GM19035 (cell line): ENCODE measurements at regions not wholly inside any gene's neighbourhood (a gene's known extent, or its start where the extent isn't known, plus 50 kb on each side); places are given as distances from the start of the nearest gene placed in this dataset.

Source experiments
- ATAC-seq: cut with Tn5 transposase; IDR thresholded peaks from one replicate; pipeline ENCODE4 v1.9.1; 2021; ENCODE audit not compliant: unreplicated experiment

DNA sequence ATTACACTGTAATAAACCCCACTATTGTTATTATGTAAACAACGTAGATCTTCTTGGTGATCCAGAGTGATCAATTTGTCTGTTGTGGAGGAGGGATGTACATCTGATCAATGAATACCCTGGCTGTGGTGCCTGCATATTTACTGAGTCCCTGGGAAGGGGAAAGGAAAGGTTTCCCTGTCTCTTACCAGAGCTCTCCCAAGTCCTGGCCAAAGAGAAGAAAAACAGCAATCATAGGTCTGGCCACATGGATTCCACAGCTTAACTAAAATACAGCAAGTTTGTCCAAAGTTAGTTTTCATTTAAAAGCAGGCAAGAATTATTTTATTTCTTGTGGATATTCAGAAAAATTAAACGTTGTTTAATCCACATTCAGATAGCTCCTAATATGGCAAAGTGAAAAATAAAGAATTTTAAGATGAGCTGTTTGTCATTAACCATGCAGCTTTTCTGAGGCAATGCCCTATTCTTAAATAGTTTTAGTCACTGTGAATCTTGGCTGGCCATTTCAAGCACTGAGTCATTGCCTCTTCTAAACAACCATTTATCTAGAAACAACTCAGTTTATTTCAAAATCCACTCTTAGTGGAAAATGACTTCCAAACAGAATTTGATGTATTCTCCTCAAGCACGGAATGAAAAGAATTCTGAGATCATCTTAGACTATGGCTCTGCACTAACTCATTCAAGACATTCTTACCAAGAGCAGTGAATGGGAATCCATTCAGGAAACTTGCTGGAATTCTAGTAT, 1004.4 kb upstream of the CDH2 start:
- ATAC-seq, result no peak

DNA sequence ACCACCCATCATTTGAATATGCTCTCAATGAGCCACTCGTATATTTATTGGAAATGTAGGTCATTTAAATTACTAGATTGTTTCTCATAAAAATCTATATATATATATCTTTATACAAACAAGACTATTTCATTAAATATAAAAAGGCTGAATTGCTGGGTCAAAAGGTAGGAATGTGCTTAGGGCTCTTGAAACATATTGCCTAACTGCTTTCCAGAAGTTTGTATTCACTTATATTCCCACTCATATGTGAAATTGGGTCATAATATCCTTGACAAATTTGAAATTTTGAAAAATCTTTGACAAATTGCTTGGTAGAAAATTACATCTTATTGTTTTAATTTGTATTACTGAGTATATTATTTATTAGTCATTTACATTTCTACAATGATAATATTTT, 999.8 kb upstream of the CDH2 start:
- no peak for ATAC-seq

DNA sequence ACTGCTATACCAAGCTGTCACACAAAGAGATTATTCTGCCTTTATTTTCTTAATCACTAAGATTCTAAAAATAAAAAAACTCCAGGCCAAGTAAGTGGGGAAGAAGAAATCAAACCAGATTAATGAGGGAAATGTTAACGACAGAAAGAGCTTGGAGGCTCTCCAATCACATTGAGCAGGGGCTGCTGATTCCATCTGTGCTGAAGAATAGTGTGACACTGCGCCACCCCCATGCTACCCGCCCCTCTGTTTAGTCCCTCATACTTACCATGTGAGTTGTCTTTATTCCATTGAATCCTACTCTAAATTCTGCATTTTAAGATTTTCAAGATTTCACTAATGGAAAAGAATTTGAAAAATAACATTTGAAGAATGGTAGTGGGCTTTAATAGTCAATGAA, 998.0 kb upstream of the CDH2 start:
- ATAC-seq, result no peak

DNA sequence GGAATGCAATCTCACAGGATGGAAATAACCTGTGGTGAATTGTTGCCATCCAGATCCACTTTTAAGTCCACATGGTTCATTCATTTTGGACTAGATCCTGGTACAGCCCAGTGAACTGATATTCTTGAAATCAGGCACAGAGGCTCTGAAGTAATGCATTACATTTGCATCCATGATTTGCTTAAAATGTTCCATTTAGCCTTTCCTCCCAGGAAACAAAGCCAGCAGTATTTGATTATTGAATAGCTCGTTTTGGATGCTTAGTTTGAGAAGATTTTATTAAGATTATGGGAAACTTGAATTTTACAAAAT, 995.8 kb upstream of the CDH2 start:
- ATAC-seq, result no peak

DNA sequence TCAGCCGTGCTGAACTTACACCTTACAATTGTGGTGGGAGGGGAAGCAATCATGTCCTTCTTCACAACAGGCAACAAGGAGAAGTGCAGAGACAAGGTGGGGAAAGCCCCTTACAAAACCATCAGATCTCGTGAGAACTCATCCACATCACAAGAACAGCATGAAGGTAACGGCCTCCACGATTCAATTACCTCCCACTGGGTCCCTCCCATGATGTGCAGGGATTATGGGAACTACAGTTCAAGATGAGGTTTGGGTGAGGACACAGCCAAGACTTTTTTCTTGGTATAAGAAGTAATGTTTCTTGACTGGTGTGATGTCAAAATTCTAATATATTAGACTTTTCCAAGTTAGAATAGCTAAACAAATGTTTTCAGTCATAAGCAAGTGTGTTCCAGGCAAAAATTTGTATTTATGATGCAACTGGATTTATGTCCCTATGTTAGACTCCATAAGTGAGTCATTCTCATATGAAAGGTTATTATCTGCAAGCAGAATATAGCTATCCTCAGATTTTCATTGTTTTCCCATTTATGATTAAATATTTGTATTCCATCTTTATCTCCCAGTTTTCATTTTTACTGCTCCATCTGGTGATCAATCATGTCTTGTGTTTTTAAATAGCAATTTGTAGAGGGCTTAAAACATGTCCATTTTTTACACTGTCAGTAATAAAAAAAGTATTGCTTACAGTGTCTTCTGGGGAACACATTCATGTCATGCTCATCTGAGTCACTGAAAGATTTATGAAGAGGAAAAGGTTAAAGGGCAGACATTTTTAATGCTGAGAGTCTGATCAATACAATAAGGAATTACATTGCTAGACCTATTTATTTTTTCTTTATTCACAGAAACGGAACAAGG, 995.2 kb upstream of the CDH2 start:
- ATAC-seq, result no peak

DNA sequence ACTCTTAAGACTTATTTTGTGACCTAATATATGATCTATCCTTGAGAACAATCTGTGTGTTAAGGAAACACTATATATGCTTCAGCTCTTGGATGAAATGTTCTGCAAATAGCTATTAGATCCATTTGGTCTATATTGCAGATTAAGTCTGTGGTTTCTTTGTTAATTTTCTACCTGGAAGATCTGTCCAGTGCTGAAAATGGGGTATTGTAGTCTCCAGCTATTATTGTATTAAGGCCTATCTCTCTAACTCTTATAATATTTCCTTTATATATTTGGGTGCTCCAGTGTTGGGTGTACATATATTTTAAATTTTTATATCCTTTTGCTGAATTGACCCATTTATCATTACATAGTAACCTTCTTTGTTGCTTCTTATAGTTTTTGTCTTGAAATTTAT, 992.7 kb upstream of the CDH2 start:
- no peak for ATAC-seq

DNA sequence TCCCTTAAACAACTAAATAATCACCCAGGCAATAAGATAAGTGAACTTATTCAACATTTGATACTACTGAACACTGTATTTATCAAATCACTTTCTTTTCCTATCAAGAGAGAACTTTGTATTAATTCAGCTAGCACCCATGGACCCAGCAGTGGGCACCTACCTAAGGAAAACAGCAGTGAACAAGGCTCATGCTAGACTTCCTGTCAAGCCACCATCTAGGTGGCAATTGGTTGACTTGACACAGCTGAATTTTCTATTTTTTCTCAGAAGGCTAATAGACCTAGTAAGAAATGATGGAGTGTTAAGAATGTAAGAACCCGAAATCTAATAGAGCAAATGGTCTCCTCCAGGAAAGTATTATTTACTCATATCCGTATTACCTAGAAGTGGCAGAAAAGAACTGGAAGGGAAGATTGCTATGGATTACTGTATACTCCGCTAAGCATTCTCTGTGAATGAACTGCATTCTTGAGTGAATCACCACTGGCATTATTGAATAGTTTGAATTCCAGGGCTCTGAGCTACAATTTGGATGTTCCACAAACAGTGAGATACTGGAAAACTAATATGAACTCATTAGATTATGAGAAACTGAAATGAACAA, 988.2 kb upstream of the CDH2 start:
- no peak for ATAC-seq

DNA sequence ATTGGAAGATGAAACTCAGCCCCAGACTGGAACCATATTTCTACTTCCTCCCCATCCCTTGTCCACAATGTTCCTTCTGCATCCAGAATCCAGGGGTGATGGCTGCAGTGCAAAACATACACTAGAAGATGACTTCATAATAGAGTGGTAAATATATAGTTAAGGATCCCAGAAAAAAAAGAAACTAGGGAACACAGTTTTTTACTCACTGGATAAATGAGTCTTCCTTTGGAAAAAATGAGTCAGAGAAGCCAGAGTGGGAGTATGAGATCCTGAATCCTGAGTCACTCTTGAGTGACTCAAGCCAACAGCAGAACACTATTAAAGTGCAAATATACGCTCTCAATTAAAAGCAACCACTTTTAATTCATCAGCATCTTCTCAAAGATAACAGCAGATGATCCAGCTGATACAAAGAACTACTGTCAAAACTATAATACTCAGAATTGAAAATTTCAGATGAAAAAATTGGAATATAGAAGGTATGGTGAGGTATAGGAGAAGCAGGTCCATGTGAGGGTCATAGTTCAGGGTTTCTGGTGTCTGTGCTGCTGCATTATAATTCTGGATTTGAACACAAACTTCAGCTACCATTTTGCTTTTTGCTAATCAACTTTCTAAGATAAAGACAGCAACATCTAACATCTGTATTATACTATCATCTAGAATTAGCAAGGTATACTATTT, 987.2 kb upstream of the CDH2 start:
- ATAC-seq, result no peak

DNA sequence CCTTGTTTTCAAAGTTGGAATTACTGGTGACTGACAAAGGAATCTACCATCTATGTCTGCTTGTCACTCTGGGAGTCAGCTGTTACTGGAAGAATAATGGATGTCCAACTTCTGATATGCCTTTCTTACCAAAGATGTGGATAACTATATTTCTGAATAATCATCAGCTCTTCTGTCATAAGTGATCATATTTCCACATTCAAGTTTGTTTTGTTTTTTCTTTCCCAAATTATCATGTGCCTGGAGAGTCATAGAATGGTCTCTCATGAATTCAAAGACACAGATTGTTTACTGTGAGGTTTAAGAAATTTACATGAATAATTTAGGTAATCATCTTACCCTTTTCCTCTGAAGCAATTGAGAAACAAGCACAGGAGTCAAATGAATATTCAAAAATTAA, 986.7 kb upstream of the CDH2 start:
- ATAC-seq, result no peak

DNA sequence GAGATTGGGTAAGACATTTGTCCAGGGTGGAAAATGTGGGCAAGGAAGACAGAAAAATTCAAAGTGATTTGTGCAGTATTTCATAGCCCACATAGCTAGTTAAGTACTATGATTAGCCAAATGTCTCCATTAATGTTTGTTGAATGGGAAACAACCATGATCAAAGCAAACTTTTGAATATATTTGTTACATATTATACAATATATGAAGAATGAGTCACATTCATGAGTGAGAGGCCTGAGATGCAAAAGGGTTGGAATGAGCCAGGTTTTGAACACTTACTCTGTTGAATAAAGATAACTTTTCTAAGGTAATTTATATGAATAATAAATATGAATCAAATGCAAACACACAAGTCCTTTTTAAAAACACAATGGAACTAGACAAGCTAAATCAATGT, 984.5 kb upstream of the CDH2 start:
- ATAC-seq, result no peak

DNA sequence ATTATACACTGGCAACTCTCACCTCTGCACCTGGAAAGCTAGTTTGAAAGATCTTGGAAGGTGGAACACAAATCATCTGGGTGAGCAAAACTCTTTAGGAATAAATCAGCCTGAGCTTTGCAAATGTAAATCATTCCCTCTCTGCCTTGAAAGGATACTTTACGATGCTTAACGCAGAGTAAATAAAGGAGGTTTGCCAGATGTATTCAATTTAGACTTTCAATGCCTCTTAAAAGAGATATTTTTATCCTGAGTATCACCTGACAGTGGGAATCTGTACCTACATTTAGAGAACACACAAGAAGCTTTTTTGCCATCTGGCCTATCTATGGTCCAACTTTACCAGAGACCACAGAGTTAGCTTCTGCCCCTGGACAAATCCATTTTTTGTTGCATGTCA, 983.2 kb upstream of the CDH2 start:
- ATAC-seq, result no peak

DNA sequence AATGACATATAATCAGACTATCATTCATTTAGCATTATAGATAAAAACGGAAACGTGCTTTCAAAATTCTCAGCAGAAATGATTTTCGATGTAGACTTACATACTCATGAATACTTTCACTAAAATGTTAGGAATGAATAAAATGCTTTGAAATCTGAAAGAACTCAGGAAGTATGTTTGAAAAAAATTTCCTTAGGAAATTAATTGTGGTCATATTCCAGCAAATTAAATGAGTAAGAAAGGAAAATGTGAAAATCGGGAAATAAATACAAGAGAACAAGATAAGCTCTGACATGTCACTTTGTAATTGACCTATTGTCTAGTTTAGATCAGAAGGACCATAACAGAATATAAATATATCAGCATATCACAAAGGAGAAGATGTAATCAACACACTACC, 981.0 kb upstream of the CDH2 start:
- ATAC-seq, result no peak

DNA sequence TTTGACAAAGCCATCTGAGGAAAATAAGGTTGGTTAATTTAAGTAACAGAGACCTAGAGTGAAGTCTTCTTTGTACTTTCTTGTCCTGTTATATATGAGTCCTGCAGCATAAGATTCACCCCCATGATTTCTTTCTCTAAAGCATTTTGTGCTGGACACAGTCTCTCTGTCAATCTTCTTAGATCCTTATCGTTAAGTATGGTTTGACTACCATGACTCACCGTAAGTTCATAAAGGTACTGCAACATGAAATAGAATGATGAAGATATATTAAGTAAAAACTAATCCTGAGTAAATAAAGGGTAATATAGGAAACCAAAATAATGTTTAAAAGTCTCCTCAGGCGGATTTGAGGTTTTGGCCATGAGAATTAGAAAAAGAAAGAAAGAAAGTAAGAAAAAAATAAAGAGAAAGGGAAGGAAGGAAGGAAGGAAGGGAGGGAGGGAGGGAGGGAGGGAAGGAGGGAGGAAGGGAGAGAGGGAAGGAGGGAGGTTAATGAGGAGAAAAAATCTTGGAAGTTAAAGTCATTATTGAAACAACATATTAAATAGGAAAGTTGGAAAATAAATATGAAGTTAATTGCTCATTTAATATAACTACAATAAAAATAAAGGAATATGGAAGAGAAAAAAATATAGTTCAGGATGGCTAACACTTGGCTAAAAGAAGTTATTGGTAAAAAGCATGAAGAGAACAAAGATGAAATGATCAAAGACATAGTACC, 980.3 kb upstream of the CDH2 start:
- no peak for ATAC-seq

DNA sequence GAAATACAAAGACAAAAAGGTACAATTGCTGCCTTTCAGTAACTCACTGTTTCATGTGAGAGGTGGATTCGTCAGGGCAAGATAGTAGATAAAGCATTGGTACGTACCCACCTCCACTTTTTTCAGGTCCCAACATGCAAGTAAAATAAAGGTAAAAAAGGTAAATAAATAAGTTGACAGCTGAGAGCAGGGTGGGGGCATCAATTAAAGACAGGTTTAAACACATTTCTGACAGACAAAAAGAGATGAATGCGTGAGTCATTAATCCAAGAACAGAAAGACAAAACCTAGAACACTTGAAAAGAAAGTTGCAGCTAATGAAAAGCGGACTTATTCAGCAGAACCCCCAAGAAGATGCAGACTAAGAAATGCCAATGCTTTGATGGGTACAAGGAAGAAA, 979.6 kb upstream of the CDH2 start:
- ATAC-seq, result no peak

DNA sequence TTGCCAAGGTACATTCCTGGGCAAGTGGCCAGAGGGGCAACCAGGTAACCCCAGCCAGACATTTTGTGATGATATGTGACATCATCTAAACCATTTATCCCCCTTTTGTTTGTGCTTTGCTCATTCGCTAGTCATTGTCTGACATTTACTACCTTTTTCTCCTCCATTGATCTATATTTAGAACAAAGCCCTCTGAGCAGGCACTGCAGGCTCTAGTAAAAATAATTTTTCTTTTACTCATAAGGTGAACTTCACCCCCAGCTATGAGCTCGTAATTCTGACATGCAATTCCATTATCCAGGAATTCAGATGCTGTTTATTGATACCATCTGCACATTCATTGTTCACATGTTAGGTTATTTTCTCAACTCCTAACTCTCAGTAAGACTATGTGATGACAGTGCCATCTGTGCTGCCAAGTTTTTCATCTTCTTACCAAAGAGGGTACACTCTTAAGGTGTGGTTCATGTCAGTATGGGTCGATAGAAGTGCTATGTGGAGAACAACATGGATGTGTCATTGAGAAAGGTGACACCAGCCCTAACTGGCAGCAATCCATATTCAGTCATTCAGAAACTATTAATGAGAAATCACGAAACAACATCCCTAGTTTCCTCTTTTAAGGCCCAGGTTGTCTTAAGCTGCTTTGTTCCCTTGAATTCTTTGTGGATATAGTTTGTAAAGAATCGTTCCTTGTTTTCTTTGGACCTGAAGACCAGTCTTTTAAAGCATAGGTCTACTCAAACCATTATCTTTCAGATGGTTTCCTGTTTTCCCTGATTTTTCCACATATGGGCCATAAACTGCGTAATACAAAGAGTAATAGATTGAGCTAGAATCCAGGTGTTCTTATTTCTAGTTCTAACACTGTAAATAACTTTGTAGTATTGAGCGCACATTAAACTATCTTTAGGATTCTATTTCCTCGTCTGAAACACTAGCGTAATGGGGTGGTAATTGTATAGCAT, 978.1 kb upstream of the CDH2 start:
- ATAC-seq, result no peak

DNA sequence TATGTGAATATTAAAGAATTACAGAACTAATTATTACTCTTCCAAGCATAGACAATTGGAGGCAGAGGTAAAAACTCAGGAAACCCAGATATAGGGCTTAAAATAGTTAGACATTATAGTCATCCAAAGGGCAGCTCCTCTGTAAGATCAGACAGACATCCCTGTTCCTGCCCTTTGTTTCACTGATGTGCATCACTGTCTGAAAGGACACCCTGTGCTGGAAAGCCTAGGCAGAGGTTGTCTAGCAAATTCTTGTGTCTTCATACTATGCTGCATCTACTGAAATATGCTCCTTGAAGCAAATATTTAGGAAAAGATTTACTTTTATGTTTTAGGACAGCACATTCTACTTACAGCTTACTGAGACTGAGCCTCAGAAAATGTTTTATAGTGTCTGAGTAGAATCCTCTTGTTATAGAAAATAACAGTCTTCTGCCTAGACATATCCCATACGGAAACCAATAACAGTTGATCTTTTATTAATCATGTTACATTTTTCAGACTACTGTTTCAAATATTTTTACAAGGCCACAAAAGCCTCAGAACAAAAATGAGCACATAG, 977.3 kb upstream of the CDH2 start:
- ATAC-seq, result no peak

DNA sequence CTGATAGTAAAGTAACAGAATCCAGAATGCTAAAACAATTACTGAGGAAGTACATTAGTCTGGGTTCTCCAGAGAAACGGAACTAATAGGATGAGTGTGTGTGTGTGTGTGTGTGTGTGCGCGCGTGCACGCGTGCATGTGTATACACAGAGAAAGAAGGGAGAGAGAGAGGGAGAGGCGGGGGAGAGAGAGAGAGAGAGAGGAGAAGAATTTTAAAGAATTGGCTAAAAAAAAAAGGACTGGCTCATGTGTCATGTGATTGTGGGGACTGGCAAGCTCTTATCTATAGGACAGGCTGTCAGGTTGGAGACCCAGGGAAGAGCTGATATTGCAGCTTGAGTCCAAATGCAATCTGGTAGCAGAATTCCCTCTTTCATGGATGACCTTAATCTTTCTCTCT, 976.2 kb upstream of the CDH2 start:
- no peak for ATAC-seq

DNA sequence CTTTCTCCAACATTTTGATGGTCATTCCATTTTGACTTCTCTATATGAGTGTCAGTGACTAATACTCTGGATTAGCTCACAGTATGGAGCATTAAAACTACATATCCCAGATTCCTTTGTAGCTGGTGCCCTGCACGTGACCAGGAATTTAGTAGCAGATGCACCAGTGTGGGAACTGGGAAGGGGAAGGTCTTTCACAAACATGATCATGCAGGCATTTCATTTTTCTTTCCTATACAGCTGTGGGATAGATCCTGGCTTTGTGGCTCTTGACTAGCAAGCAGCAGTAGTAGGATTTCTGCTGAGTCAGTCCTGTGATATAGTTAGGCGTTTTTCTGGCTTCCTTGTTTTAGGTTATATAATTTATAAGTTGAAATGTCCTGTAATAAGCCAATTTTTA, 971.0 kb upstream of the CDH2 start:
- ATAC-seq, result no peak

DNA sequence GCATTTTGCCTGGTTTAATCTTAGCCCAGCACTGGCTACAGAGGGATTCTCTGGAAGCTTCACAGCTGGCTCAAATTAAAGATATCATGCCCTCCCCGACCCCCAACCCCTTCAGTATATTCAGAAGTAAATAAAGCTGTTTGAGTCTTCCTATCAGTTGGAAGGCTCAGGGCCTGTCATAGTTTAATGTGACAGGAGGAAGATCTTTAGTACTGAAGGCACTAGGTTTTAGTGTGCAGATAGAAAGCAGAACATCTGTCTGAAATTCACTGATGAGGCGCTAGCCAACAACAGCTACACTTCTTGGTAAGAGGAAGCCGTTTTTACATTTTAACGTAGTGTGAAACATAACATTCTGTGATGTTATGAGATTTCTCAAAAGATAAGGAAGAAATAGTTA, 969.1 kb upstream of the CDH2 start:
- no peak for ATAC-seq

DNA sequence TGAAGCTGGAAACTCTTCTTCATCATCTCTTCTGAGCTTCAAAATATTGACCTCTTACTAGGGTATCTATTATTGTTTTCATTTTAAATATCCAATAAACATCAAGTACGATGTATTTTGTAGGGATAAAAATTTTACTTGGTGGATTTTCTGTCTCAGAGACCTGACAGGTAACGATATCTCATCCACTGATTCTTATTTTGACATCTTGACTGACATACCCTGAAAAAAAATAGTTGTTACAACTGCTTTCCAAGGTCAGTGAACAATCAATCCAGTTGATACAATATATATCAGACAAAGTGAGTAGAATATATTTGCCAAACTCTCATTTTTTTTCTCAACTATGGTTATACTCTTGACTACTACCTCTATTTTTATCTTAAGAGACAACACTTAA, 963.7 kb upstream of the CDH2 start:
- ATAC-seq, result no peak
